Tibial nerve (tissue), 4 donors: ENCODE measurements at regions not wholly inside any gene's neighbourhood (a gene's known extent, or its start where the extent isn't known, plus 50 kb on each side); places are given as distances from the start of the nearest gene placed in this dataset.

ENCODE experiments used
- EP300 ChIP-seq, 2 donors: sonication (generic); formaldehyde crosslinking; IDR thresholded peaks; one replicate each; pipeline ENCODE4 v1.6.1; 2017; ENCODE audit warnings: antibody characterized with exemption in 2 of 2, mild to moderate bottlenecking in 1 of 2
- POLR2A ChIP-seq, 2 donors: fragments of 450-650 bp; IDR thresholded peaks; one replicate each; pipeline ENCODE4 v1.6.1; 2017; ENCODE audit warnings: antibody characterized with exemption in 2 of 2, mild to moderate bottlenecking in 2 of 2, moderate library complexity in 2 of 2
- TF ChIP-seq, protein P1 (sequence below), 5 experiments: fragments of 200-600 bp in 3 of 5; fragments of 450-650 bp in 2 of 5; sonication (generic) in 3 of 5; IDR thresholded peaks; one replicate each; pipeline ENCODE4 v1.5.1; 2016 to 2019; ENCODE audit warnings: antibody characterized with exemption in 5 of 5, mild to moderate bottlenecking in 3 of 5, moderate library complexity in 2 of 5

DNA sequence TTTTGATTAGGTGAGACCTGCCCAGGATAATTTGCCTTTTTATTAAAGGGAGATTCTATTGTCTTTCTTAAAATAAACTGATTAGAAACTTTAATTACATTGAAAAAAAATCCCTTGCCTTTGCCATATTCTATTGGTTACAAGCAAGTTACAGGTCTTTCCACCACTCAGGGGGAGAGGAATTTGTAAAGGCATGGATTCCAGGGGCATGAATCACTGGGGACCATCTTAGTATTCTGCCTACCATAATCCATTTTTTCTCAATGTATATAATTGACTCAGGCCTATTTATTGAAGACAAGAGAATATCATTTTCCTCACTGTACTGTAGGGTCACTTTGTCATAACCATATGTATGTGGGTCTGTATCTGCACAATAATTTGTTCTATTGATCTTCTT, 124.3 kb upstream of the PDE4B start:
- TF ChIP-seq, protein P1, sequence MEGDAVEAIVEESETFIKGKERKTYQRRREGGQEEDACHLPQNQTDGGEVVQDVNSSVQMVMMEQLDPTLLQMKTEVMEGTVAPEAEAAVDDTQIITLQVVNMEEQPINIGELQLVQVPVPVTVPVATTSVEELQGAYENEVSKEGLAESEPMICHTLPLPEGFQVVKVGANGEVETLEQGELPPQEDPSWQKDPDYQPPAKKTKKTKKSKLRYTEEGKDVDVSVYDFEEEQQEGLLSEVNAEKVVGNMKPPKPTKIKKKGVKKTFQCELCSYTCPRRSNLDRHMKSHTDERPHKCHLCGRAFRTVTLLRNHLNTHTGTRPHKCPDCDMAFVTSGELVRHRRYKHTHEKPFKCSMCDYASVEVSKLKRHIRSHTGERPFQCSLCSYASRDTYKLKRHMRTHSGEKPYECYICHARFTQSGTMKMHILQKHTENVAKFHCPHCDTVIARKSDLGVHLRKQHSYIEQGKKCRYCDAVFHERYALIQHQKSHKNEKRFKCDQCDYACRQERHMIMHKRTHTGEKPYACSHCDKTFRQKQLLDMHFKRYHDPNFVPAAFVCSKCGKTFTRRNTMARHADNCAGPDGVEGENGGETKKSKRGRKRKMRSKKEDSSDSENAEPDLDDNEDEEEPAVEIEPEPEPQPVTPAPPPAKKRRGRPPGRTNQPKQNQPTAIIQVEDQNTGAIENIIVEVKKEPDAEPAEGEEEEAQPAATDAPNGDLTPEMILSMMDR (IDR thresholded peaks at IDR 0.05), result no peak
- TF ChIP-seq POLR2A (IDR thresholded peaks at IDR 0.05) (no peak), EP300 (IDR thresholded peaks at IDR 0.05) (no peak)
